22Rv1 (cell line): ENCODE measurements at regions not wholly inside any gene's neighbourhood (a gene's known extent, or its start where the extent isn't known, plus 50 kb on each side); places are given as distances from the start of the nearest gene placed in this dataset.

Experiments used
- H3K27ac ChIP-seq: fragments of 450-650 bp; 2 replicates; pipeline ENCODE4 v1.5.1; 2017
- ZFX ChIP-seq: fragments of 450-650 bp; IDR thresholded peaks from 2 replicates; pipeline ENCODE4 v1.6.1; 2017; ENCODE audit warnings: antibody characterized with exemption, borderline replicate concordance
- TF ChIP-seq, protein P1 (sequence below): fragments of 450-650 bp; IDR thresholded peaks from 2 replicates; pipeline ENCODE4 v1.5.1; 2017; ENCODE audit warnings: mild to moderate bottlenecking

GRCh38 chr15:94083467-94084052 is 147.8 kb upstream of the MCTP2 start:
- H3K27ac ChIP-seq: no peak overlapping the region
- TF ChIP-seq, protein P1, sequence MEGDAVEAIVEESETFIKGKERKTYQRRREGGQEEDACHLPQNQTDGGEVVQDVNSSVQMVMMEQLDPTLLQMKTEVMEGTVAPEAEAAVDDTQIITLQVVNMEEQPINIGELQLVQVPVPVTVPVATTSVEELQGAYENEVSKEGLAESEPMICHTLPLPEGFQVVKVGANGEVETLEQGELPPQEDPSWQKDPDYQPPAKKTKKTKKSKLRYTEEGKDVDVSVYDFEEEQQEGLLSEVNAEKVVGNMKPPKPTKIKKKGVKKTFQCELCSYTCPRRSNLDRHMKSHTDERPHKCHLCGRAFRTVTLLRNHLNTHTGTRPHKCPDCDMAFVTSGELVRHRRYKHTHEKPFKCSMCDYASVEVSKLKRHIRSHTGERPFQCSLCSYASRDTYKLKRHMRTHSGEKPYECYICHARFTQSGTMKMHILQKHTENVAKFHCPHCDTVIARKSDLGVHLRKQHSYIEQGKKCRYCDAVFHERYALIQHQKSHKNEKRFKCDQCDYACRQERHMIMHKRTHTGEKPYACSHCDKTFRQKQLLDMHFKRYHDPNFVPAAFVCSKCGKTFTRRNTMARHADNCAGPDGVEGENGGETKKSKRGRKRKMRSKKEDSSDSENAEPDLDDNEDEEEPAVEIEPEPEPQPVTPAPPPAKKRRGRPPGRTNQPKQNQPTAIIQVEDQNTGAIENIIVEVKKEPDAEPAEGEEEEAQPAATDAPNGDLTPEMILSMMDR: no peak
- TF ChIP-seq ZFX: no peak

GRCh38 chr15:94081829-94082228 is 149.5 kb upstream of the MCTP2 start:
- TF ChIP-seq, protein P1: no peak
- TF ChIP-seq ZFX: no peak
- H3K27ac ChIP-seq: no peak overlapping the region

GRCh38 chr15:94080989-94081605 is 150.3 kb upstream of the MCTP2 start:
- TF ChIP-seq ZFX: no peak
- TF ChIP-seq, protein P1: no peak
- no peak overlapping the region for H3K27ac ChIP-seq

GRCh38 chr15:94080416-94080815 is 150.9 kb upstream of the MCTP2 start:
- TF ChIP-seq, protein P1: no peak
- TF ChIP-seq ZFX: no peak

DNA sequence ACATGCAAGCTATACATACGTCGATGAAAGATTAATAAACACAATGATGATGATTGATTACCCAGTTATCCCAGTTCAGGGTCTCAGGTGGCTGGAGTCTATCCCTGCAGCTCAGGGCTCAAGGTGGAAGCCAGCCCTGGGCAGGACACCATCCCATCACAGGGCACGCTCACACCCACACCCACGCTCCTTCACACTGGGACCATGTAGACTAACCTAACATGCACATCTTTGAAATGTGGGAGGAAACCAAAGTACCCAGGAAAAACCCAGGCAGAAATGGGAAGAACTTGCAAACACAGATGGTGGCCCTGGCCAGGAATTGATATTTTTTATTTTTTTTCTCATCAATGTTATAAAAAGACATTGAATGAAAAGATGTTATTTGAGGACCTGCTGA is 151.4 kb upstream of the MCTP2 start:
- H3K27ac ChIP-seq: no peak overlapping the region
- no peak for TF ChIP-seq ZFX
- TF ChIP-seq, protein P1: no peak

More at GRCh38 chr15:94080416-94080815, 150.9 kb upstream of the MCTP2 start:
- H3K27ac ChIP-seq: no peak overlapping the region

DNA sequence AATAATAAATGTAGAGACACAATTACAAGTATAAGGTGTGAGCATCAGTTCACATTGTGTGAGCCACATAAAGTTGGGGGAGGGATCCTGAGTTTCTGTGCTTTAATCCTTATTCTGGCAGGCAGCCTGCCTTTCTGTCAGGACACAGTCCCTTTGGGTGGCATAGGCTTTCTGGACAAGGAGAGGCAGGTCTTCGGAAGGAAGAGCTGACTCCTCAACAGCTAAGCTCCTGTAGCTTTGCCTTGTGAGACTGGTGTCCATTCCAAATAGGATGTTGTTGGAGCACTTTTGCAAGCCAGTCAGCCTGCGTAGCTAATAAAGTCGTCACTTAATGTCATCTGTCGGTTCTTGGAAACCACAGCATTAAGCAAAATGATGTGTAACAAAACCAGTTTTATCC is 151.9 kb upstream of the MCTP2 start:
- no peak overlapping the region for H3K27ac ChIP-seq
- TF ChIP-seq, protein P1: no peak
- no peak for TF ChIP-seq ZFX

DNA sequence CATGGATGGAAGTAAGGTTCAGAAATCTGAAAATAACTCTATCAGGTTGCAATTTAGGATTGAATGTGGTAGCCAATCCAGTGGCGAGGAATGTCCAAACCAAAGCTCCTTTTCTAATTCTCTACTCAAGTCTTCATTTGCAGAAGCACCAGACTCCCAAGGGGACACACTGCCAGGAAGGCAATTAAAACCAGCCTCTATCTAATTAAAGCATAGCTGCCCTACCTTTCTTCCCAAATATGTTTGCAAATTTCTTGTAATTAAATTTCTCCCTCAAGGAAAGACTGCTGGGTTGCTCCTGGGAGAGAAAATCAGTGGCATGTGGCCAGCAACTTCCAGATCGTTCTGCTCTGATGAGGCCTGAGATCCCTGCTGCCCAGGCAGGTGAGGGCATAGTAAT is 153.4 kb upstream of the MCTP2 start:
- H3K27ac ChIP-seq: no peak overlapping the region
- no peak for TF ChIP-seq ZFX
- TF ChIP-seq, protein P1: no peak
